Hepatocyte (in vitro differentiated cells): ENCODE measurements at regions not wholly inside any gene's neighbourhood (a gene's known extent, or its start where the extent isn't known, plus 50 kb on each side); places are given as distances from the start of the nearest gene placed in this dataset.

Experiments used
- DNase-seq: peaks from one replicate; pipeline ENCODE4 v3.0.0-alpha.2; 2016; ENCODE audit warnings: low spot score
- H2AFZ ChIP-seq: fragments of 200-600 bp; sonication (generic); 2 replicates; pipeline ENCODE4 v1.6.0; 2016; ENCODE audit warnings: antibody characterized with exemption, mild to moderate bottlenecking
- H3K27ac ChIP-seq: fragments of 200-600 bp; sonication (generic); 2 replicates; pipeline ENCODE4 v1.5.1; 2016; ENCODE audit warnings: mild to moderate bottlenecking
- H3K27me3 ChIP-seq: fragments of 200-600 bp; sonication (generic); 2 replicates; pipeline ENCODE4 v1.6.1; 2016
- H3K36me3 ChIP-seq: fragments of 200-600 bp; sonication (generic); replicated peaks from 2 replicates; pipeline ENCODE4 v1.5.1; 2016; ENCODE audit warnings: low read depth; ENCODE audit not compliant: insufficient read depth
- H3K4me1 ChIP-seq: fragments of 200-600 bp; sonication (generic); 2 replicates; pipeline ENCODE4 v1.5.1; 2016; ENCODE audit warnings: mild to moderate bottlenecking, moderate library complexity; ENCODE audit not compliant: insufficient read depth
- H3K4me2 ChIP-seq: fragments of 200-600 bp; sonication (generic); 2 replicates; pipeline ENCODE4 v1.6.0; 2016
- H3K4me3 ChIP-seq: fragments of 200-600 bp; sonication (generic); 2 replicates; pipeline ENCODE4 v1.5.1; 2016; ENCODE audit warnings: mild to moderate bottlenecking
- H3K79me2 ChIP-seq: fragments of 200-600 bp; sonication (generic); 2 replicates; pipeline ENCODE4 v1.6.0; 2017; ENCODE audit warnings: mild to moderate bottlenecking
- H3K9me2 ChIP-seq: fragments of 200-600 bp; sonication (generic); replicated peaks from 2 replicates; pipeline ENCODE4 v1.6.0; 2017; ENCODE audit warnings: mild to moderate bottlenecking; ENCODE audit not compliant: insufficient read depth
- H3K9me3 ChIP-seq: fragments of 200-600 bp; sonication (generic); 2 replicates; pipeline ENCODE4 v1.5.1; 2016; ENCODE audit warnings: low read depth, mild to moderate bottlenecking
- H4K20me1 ChIP-seq: fragments of 200-600 bp; sonication (generic); 2 replicates; pipeline ENCODE4 v1.6.0; 2016; ENCODE audit warnings: mild to moderate bottlenecking; ENCODE audit not compliant: insufficient read depth, poor library complexity, severe bottlenecking
- CTCF ChIP-seq: fragments of 200-600 bp; sonication (generic); IDR thresholded peaks from 2 replicates; pipeline ENCODE4 v1.5.1; 2016; ENCODE audit warnings: antibody characterized with exemption, mild to moderate bottlenecking; ENCODE audit not compliant: poor library complexity
- EZH2 ChIP-seq: fragments of 200-600 bp; sonication (generic); IDR thresholded peaks from 2 replicates; pipeline ENCODE4 v1.6.1; 2016; ENCODE audit warnings: antibody characterized with exemption, mild to moderate bottlenecking, borderline replicate concordance
- EZH2phosphoT487 ChIP-seq: fragments of 200-600 bp; sonication (generic); IDR thresholded peaks from one replicate; pipeline ENCODE4 v1.6.1; 2018; ENCODE audit warnings: antibody characterized with exemption, mild to moderate bottlenecking, low read depth, moderate library complexity; ENCODE audit not compliant: unreplicated experiment, severe bottlenecking
- WGBS: methylation state at CpG from one replicate; pipeline ENCODE4 v1.1.6; 2016; ENCODE audit warnings: low lambda C conversion rate; ENCODE audit errors: missing lambda C conversion rate; 5-methylcytosine and 5-hydroxymethylcytosine counted together

DNA sequence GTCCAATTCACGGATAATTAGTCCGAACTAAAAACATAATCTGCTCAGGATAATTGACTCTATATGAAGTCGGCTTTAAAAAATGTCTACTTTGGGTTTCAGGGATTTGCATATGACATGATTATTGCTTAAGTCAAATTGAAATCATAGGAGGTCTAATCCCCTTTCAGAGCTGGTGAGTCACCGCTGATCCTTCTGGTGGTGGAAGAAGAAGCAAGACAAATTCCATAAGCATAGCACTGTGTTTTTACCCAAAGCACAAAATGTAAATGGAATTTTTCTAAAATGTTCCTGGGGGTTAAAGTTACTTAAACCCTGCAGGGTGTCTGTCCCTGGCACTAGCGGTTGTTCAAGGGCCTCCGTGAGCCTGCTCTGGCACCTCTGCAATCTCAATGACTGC lies 460.2 kb downstream of the LRATD1 start:
- Histone ChIP-seq H3K27ac (no peak overlapping the region), H3K36me3 (no peaks in the 10 kb centered on the region), H3K79me2 (no peaks in the 10 kb centered on the region), H3K9me2 (no peaks in the 10 kb centered on the region), H3K27me3 (no peaks in the 10 kb centered on the region), H3K4me2 (no peak overlapping the region), H3K4me1 (no peaks in the 10 kb centered on the region), H4K20me1 (no peaks in the 10 kb centered on the region), H3K4me3 (no peak overlapping the region), H3K9me3 (no peaks in the 10 kb centered on the region), H2AFZ (no peak overlapping the region)
- WGBS = 54% methylated on average over 6 of the region's 6 CpGs
- TF ChIP-seq EZH2phosphoT487 (no peak), CTCF (no peak), EZH2 (no peak)
- DNase-seq = no peak

GRCh38 chr2:15094161-15094560 lies 461.6 kb downstream of the LRATD1 start:
- WGBS = 91% methylated on average over 1 of the region's 1 CpG
- Histone ChIP-seq H3K4me2 (no peak overlapping the region), H3K4me1 (no peaks in the 10 kb centered on the region), H3K27me3 (no peaks in the 10 kb centered on the region), H3K27ac (no peak overlapping the region), H3K36me3 (no peaks in the 10 kb centered on the region), H3K9me3 (no peaks in the 10 kb centered on the region), H3K9me2 (no peaks in the 10 kb centered on the region), H3K4me3 (no peak overlapping the region), H2AFZ (no peak overlapping the region), H3K79me2 (no peaks in the 10 kb centered on the region), H4K20me1 (no peaks in the 10 kb centered on the region)
- TF ChIP-seq CTCF = no peak
- no peak for DNase-seq

GRCh38 chr2:15096873-15097272 lies 464.3 kb downstream of the NBAS start:
- H3K9me3 ChIP-seq = no peaks in the 10 kb centered on the region
- no peaks in the 10 kb centered on the region for H3K4me1 ChIP-seq
- H3K27me3 ChIP-seq = no peaks in the 10 kb centered on the region
- TF ChIP-seq CTCF (no peak), EZH2 (no peak), EZH2phosphoT487 (no peak)
- H3K79me2 ChIP-seq = no peaks in the 10 kb centered on the region
- DNase-seq = no peak
- no peak overlapping the region for H3K4me2 ChIP-seq
- H3K36me3 ChIP-seq = no peaks in the 10 kb centered on the region
- no peak overlapping the region for H2AFZ ChIP-seq
- no peaks in the 10 kb centered on the region for H4K20me1 ChIP-seq
- H3K9me2 ChIP-seq = no peaks in the 10 kb centered on the region
- H3K27ac ChIP-seq = no peak overlapping the region
- no peak overlapping the region for H3K4me3 ChIP-seq

- no peaks in the 10 kb centered on the region for H3K9me3 ChIP-seq
- H3K4me2 ChIP-seq = no peak overlapping the region
- DNase-seq = no peak
- H2AFZ ChIP-seq = no peak overlapping the region
- no peak overlapping the region for H3K27ac ChIP-seq
- no peak for TF ChIP-seq CTCF
- TF ChIP-seq EZH2phosphoT487 = no peak
- no peak for TF ChIP-seq EZH2
- no peaks in the 10 kb centered on the region for H3K36me3 ChIP-seq
- H3K27me3 ChIP-seq = no peaks in the 10 kb centered on the region
- no peaks in the 10 kb centered on the region for H3K9me2 ChIP-seq
- H3K79me2 ChIP-seq = no peaks in the 10 kb centered on the region
- 95% methylated on average over 1 of the region's 1 CpG for WGBS
- H4K20me1 ChIP-seq = no peaks in the 10 kb centered on the region
- H3K4me3 ChIP-seq = no peak overlapping the region
- no peaks in the 10 kb centered on the region for H3K4me1 ChIP-seq
Measured at GRCh38 chr2:15107137-15107536, 454.0 kb downstream of the NBAS start.
